IMR-90 (cell line): ENCODE measurements at regions not wholly inside any gene's neighbourhood (a gene's known extent, or its start where the extent isn't known, plus 50 kb on each side); places are given as distances from the start of the nearest gene placed in this dataset.

ENCODE experiments used
- ATAC-seq: fragments of 200-7000 bp; cut with Tn5 transposase; 2 replicates; pipeline ENCODE4 v1.9.1; 2020; ENCODE audit warnings: low read depth, mild to moderate bottlenecking, moderate library complexity
- BruUV-seq: library from RNA; stranded (reverse); fragments of 400-500 nt; replicated peaks from 2 replicates; lab custom pipeline; 2021; lab: Mats Ljungman, UMichigan
- CTCF ChIA-PET: fragments of 300-600 bp; formaldehyde crosslinking; extraction: SDS; loops from one replicate; lab custom pipeline; 2021; ENCODE audit warnings: antibody characterized with exemption; lab: Yijun Ruan, JAX
- POLR2A ChIA-PET: fragments of 300-600 bp; sonication (Branson Sonifier 250); formaldehyde crosslinking; loops from one replicate; lab custom pipeline; 2022; ENCODE audit warnings: antibody characterized with exemption; ENCODE audit not compliant: unreplicated experiment; lab: Charles Lee
- DNase-seq: peaks from one replicate; pipeline ENCODE4 v3.0.0; 2013
- H2AFZ ChIP-seq: replicated peaks from 2 replicates; pipeline ENCODE3; 2013; ENCODE audit warnings: low read length, mild to moderate bottlenecking; ENCODE audit not compliant: poor library complexity
- H2AK5ac ChIP-seq: 2 replicates; pipeline ENCODE4 v1.6.1; 2013; ENCODE audit warnings: low read depth, low read length, inconsistent platforms
- H2AK9ac ChIP-seq: replicated peaks from 2 replicates; pipeline ENCODE3; 2013; ENCODE audit warnings: mild to moderate bottlenecking, low read depth, low read length, moderate library complexity; ENCODE audit not compliant: poor library complexity
- H2BK120ac ChIP-seq: 2 replicates; pipeline ENCODE4 v1.6.1; 2013; ENCODE audit warnings: low read depth, low read length, inconsistent platforms
- H2BK15ac ChIP-seq: 3 replicates; pipeline ENCODE4 v1.6.1; 2013; ENCODE audit warnings: low read depth, low read length, inconsistent platforms
- H2BK20ac ChIP-seq: 2 replicates; pipeline ENCODE4 v1.6.1; 2013; ENCODE audit warnings: low read depth, mild to moderate bottlenecking, inconsistent platforms, low read length, moderate library complexity
- H2BK5ac ChIP-seq: 2 replicates; pipeline ENCODE4 v1.6.1; 2013; ENCODE audit warnings: mild to moderate bottlenecking, low read depth, low read length, inconsistent platforms; ENCODE audit not compliant: poor library complexity, severe bottlenecking
- H3K14ac ChIP-seq: replicated peaks from 2 replicates; pipeline ENCODE4 v1.6.1; 2013; ENCODE audit warnings: low read depth, low read length, inconsistent platforms
- H3K18ac ChIP-seq: 2 replicates; pipeline ENCODE4 v1.6.1; 2013; ENCODE audit warnings: low read depth, low read length, control low read depth
- H3K23ac ChIP-seq: 2 replicates; pipeline ENCODE4 v1.6.1; 2013; ENCODE audit warnings: low read depth, low read length, inconsistent platforms
- H3K27ac ChIP-seq: 2 replicates; pipeline ENCODE4 v1.5.1; 2013; ENCODE audit warnings: mild to moderate bottlenecking, control low read depth, low read length; ENCODE audit not compliant: insufficient read depth
- H3K27me3 ChIP-seq: 2 replicates; pipeline ENCODE4 v1.6.1; 2013; ENCODE audit warnings: low read length; ENCODE audit not compliant: control insufficient read depth, insufficient read depth
- H3K36me3 ChIP-seq: 2 replicates; pipeline ENCODE4 v1.6.1; 2013; ENCODE audit warnings: low read length, mixed read lengths; ENCODE audit not compliant: control insufficient read depth, insufficient read depth
- H3K4ac ChIP-seq: 2 replicates; pipeline ENCODE4 v1.6.1; 2013; ENCODE audit warnings: low read depth, low read length, inconsistent platforms
- H3K4me1 ChIP-seq: 2 replicates; pipeline ENCODE4 v1.6.1; 2013; ENCODE audit warnings: low read length, mixed read lengths; ENCODE audit not compliant: control insufficient read depth, insufficient read depth
- H3K4me2 ChIP-seq: 2 replicates; pipeline ENCODE4 v1.6.1; 2013; ENCODE audit warnings: low read depth, mild to moderate bottlenecking, control low read depth, low read length, moderate library complexity
- H3K4me3 ChIP-seq: 2 replicates; pipeline ENCODE4 v1.5.1; 2013; ENCODE audit warnings: low read depth, mild to moderate bottlenecking, control low read depth, low read length, moderate library complexity; ENCODE audit not compliant: insufficient read depth
- H3K56ac ChIP-seq: 2 replicates; pipeline ENCODE4 v1.6.1; 2013; ENCODE audit warnings: low read length, inconsistent platforms; ENCODE audit not compliant: insufficient read depth; ENCODE audit errors: extremely low read depth
- H3K79me1 ChIP-seq, 2 experiments: 2 replicates each; pipeline ENCODE4 v1.6.1; 2013; ENCODE audit warnings: low read length in 2 of 2, inconsistent platforms in 1 of 2, low read depth in 1 of 2
- H3K9ac ChIP-seq: 2 replicates; pipeline ENCODE4 v1.6.1; 2013; ENCODE audit warnings: low read depth, low read length, control low read depth
- H3K9me1 ChIP-seq: 2 replicates; pipeline ENCODE4 v1.6.1; 2013; ENCODE audit warnings: low read length, inconsistent platforms; ENCODE audit not compliant: insufficient read depth
- H3K9me3 ChIP-seq: 2 replicates; pipeline ENCODE4 v1.6.1; 2013; ENCODE audit warnings: low read length; ENCODE audit not compliant: control insufficient read depth, insufficient read depth
- H4K20me1 ChIP-seq: 2 replicates; pipeline ENCODE4 v1.6.1; 2013; ENCODE audit warnings: low read length, inconsistent platforms; ENCODE audit not compliant: insufficient read depth
- H4K5ac ChIP-seq: 2 replicates; pipeline ENCODE4 v1.6.1; 2013; ENCODE audit warnings: mild to moderate bottlenecking, low read depth, low read length, control low read depth
- H4K8ac ChIP-seq, 2 experiments: 2 replicates each; pipeline ENCODE4 v1.6.1; 2013; ENCODE audit warnings: low read depth in 2 of 2, low read length in 2 of 2, control low read depth in 1 of 2, inconsistent platforms in 1 of 2
- H4K91ac ChIP-seq: 2 replicates; pipeline ENCODE4 v1.6.1; 2013; ENCODE audit warnings: low read depth, low read length, inconsistent platforms; ENCODE audit not compliant: insufficient read depth
- BHLHE40 ChIP-seq: fragments of 150-350 bp; IDR thresholded peaks from 2 replicates; pipeline ENCODE4 v1.6.1; 2016; ENCODE audit warnings: mild to moderate bottlenecking, low read depth, low read length
- CEBPB ChIP-seq: IDR thresholded peaks from 2 replicates; pipeline ENCODE4 v1.6.1; 2012; ENCODE audit warnings: low read depth, low read length, improper control_type of control experiment
- FOS ChIP-seq: fragments of 150-350 bp; IDR thresholded peaks from 2 replicates; pipeline ENCODE4 v1.6.1; 2016; ENCODE audit warnings: low read depth, low read length
- MAFK ChIP-seq: IDR thresholded peaks from 2 replicates; pipeline ENCODE4 v1.6.1; 2012; ENCODE audit warnings: low read depth, low read length, improper control_type of control experiment
- MXI1 ChIP-seq: IDR thresholded peaks from 2 replicates; pipeline ENCODE4 v1.6.1; 2012; ENCODE audit warnings: low read depth, mild to moderate bottlenecking, low read length, moderate library complexity, borderline replicate concordance
- POLR2A ChIP-seq: IDR thresholded peaks from 2 replicates; pipeline ENCODE4 v1.6.1; 2012; ENCODE audit warnings: mild to moderate bottlenecking, low read depth, low read length
- RAD21 ChIP-seq: IDR thresholded peaks from 2 replicates; pipeline ENCODE4 v1.6.1; 2012; ENCODE audit warnings: low read length, improper control_type of control experiment
- RFX5 ChIP-seq: IDR thresholded peaks from 2 replicates; pipeline ENCODE4 v1.8.0; 2012; ENCODE audit warnings: low read depth, mild to moderate bottlenecking, low read length, moderate library complexity
- SMC3 ChIP-seq: fragments of 150-350 bp; IDR thresholded peaks from 2 replicates; pipeline ENCODE4 v1.6.1; 2016; ENCODE audit warnings: low read depth, mild to moderate bottlenecking, antibody characterized with exemption, low read length, moderate library complexity
- USF2 ChIP-seq: fragments of 150-350 bp; IDR thresholded peaks from 2 replicates; pipeline ENCODE4 v1.6.1; 2017; ENCODE audit warnings: mild to moderate bottlenecking, antibody characterized with exemption, low read length, low read depth
- WGBS, 2 experiments: methylation state at CpG; one replicate each; pipeline versions ENCODE4 v1.1.5 to v1.1.7; 2013; ENCODE audit warnings: missing lambda C conversion rate in 2 of 2; ENCODE audit not compliant: insufficient read length in 1 of 2; ENCODE audit errors: extremely low coverage in 2 of 2; 5-methylcytosine and 5-hydroxymethylcytosine counted together
- dilution Hi-C: fragments of 300-500 bp; cut with HindIII; formaldehyde crosslinking; loops from one replicate; pipeline ENCODE4 v1.14.3; 2018; ENCODE audit warnings: low sequenced_read_pairs; ENCODE audit not compliant: unreplicated experiment
- in situ Hi-C: fragments of 300-500 bp; cut with MboI; formaldehyde crosslinking; loops from 3 replicates; pipeline ENCODE4 v1.14.3; 2019; ENCODE audit warnings: low sequenced_read_pairs, inconsistent platforms, mixed read lengths
- intact Hi-C: fragments of 100-400 bp; cut with micrococcal nuclease; formaldehyde crosslinking; loops from 2 replicates; pipeline ENCODE4 v1.10.0; 2022
- TF ChIP-seq, protein P1 (sequence below): conservative IDR thresholded peaks from 2 replicates; pipeline ENCODE4 v1.5.1; 2012; ENCODE audit warnings: mild to moderate bottlenecking, low read depth, low read length, improper control_type of control experiment

GRCh38 chr5:5787373-5787772 is 364.9 kb downstream of the ICE1 start:
- no peak overlapping the region for H3K9ac ChIP-seq
- whole genome bisulfite sequencing, 2 experiments = no CpG with 5 or more reads among the region's 2 CpGs
- H2BK20ac ChIP-seq = no peak overlapping the region
- no peak for TF ChIP-seq CEBPB
- no peak for TF ChIP-seq POLR2A
- no peak for TF ChIP-seq USF2
- TF ChIP-seq SMC3 = no peak
- no peak for TF ChIP-seq MAFK
- no peak for TF ChIP-seq FOS
- TF ChIP-seq, protein P1, sequence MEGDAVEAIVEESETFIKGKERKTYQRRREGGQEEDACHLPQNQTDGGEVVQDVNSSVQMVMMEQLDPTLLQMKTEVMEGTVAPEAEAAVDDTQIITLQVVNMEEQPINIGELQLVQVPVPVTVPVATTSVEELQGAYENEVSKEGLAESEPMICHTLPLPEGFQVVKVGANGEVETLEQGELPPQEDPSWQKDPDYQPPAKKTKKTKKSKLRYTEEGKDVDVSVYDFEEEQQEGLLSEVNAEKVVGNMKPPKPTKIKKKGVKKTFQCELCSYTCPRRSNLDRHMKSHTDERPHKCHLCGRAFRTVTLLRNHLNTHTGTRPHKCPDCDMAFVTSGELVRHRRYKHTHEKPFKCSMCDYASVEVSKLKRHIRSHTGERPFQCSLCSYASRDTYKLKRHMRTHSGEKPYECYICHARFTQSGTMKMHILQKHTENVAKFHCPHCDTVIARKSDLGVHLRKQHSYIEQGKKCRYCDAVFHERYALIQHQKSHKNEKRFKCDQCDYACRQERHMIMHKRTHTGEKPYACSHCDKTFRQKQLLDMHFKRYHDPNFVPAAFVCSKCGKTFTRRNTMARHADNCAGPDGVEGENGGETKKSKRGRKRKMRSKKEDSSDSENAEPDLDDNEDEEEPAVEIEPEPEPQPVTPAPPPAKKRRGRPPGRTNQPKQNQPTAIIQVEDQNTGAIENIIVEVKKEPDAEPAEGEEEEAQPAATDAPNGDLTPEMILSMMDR = no peak
- TF ChIP-seq RFX5 = no peak
- TF ChIP-seq MXI1 = no peak
- TF ChIP-seq RAD21 = no peak
- TF ChIP-seq BHLHE40 = no peak
- CTCF ChIA-PET = no interaction called here
- no peaks in the 10 kb centered on the region for H3K36me3 ChIP-seq
- no peak overlapping the region for H2BK15ac ChIP-seq
- no peak overlapping the region for H2AK5ac ChIP-seq
- in situ Hi-C loops (no loop called here), dilution Hi-C loops (no loop called here), intact Hi-C loops (loop anchor here (10.0 kb wide), 1 partner anchor 1153 kb away; no protein-coding TSS in a partner anchor)
- H3K18ac ChIP-seq = no peak overlapping the region
- no peaks in the 10 kb centered on the region for H3K9me1 ChIP-seq
- H4K91ac ChIP-seq = no peak overlapping the region
- no peak overlapping the region for H2AFZ ChIP-seq
- no peak overlapping the region for H4K8ac ChIP-seq
- H3K4me2 ChIP-seq = no peak overlapping the region
- H3K14ac ChIP-seq = no peak overlapping the region
- no peaks in the 10 kb centered on the region for H3K4me1 ChIP-seq
- no peak overlapping the region for H4K5ac ChIP-seq
- no peak overlapping the region for H2BK5ac ChIP-seq
- no peak overlapping the region for H3K23ac ChIP-seq
- no peaks in the 10 kb centered on the region for H4K20me1 ChIP-seq
- H3K9me3 ChIP-seq = peaks cover 12% of the 10 kb centered on the region
- POLR2A ChIA-PET = no interaction called here
- no peak overlapping the region for H2AK9ac ChIP-seq
- no TSS peak for BruUV-seq
- DNase-seq = no peak
- no peak overlapping the region for H2BK120ac ChIP-seq
- ATAC-seq = no peak
- H3K27ac ChIP-seq = no peak overlapping the region
- H3K4me3 ChIP-seq = no peak overlapping the region
- H3K79me1 ChIP-seq = no peaks in the 10 kb centered on the region
- no peaks in the 10 kb centered on the region for H3K27me3 ChIP-seq
- no peak overlapping the region for H3K56ac ChIP-seq
- no peak overlapping the region for H3K4ac ChIP-seq
